ENCODE measurements at regions not wholly inside any gene's neighbourhood (a gene's known extent, or its start where the extent isn't known, plus 50 kb on each side); places are given as distances from the start of the nearest gene placed in this dataset.
A peak's percentile ranks its signal among the peaks of the same experiment; 100 is the strongest.
"Not testable (repeated sequence)": the region's sequence is repeated elsewhere in the genome, so short reads cannot be mapped to it uniquely, and the experiment has no call there.

- no peak for DNase-seq
Observed at GRCh38 chr13:107999751-108000150, 215.6 kb downstream of the LIG4 start.

- no peak for DNase-seq
Observed at GRCh38 chr13:107994137-107994536, 221.2 kb downstream of the LIG4 start.

- no peak for DNase-seq
Observed at GRCh38 chr13:107993239-107993949, 221.9 kb downstream of the LIG4 start.

- no peak for DNase-seq
Observed at GRCh38 chr13:107992542-107992941, 222.8 kb downstream of the LIG4 start.

- no peak for DNase-seq
Observed at GRCh38 chr13:107977071-107977574, 238.2 kb downstream of the LIG4 start.

- no peak for DNase-seq
Observed at GRCh38 chr13:107976628-107977027, 238.7 kb downstream of the LIG4 start.

GRCh38 chr13:107974409-107974808 is 240.9 kb downstream of the LIG4 start:
- DNase-seq, result no peak

- DNase-seq, result no peak
Observed at GRCh38 chr13:107969546-107969945, 245.8 kb downstream of the LIG4 start.

GRCh38 chr13:107968470-107968869 is 246.9 kb downstream of the LIG4 start:
- no peak for DNase-seq

GRCh38 chr13:107964395-107964794 is 250.9 kb downstream of the LIG4 start:
- DNase-seq, result peak; percentile 24

- no peak for DNase-seq
Observed at GRCh38 chr13:107961849-107962608, 253.3 kb downstream of the LIG4 start.

GRCh38 chr13:107960301-107960700 is 255.0 kb downstream of the LIG4 start:
- DNase-seq, result no peak

- no peak for DNase-seq
Observed at GRCh38 chr13:107956889-107957288, 258.4 kb downstream of the LIG4 start.

- DNase-seq, result no peak
Observed at GRCh38 chr13:107942030-107942617, 273.2 kb downstream of the LIG4 start.

- DNase-seq, result no peak
Observed at GRCh38 chr13:107941345-107942029, 273.8 kb downstream of the LIG4 start.

GRCh38 chr13:107937848-107938247 is 277.5 kb downstream of the LIG4 start:
- no peak for DNase-seq

- no peak for DNase-seq
Observed at GRCh38 chr13:107931056-107931455, 284.3 kb downstream of the LIG4 start.

- DNase-seq, result no peak
Observed at GRCh38 chr13:107928762-107929161, 286.6 kb downstream of the LIG4 start.

- DNase-seq, result no peak
Observed at GRCh38 chr13:107927557-107927956, 287.8 kb downstream of the LIG4 start.

GRCh38 chr13:107926515-107926914 is 288.8 kb downstream of the LIG4 start:
- not testable (repeated sequence) for DNase-seq

- not testable (repeated sequence) for DNase-seq
Observed at GRCh38 chr13:107916902-107917301, 298.4 kb downstream of the LIG4 start.

GRCh38 chr13:107912745-107913144 is 302.6 kb downstream of the LIG4 start:
- no peak for DNase-seq

Data from NCI-H2171 treated with DMSO at 0.1 percent for 48 hours (cell line).